A549 (cell line): ENCODE measurements at regions not wholly inside any gene's neighbourhood (a gene's known extent, or its start where the extent isn't known, plus 50 kb on each side); places are given as distances from the start of the nearest gene placed in this dataset.

Experiments
- NR3C1 ChIP-seq: fragments of >200 bp; sonication (Bioruptor Twin); formaldehyde crosslinking; IDR thresholded peaks from 3 replicates; pipeline ENCODE4 v1.6.1; 2017
- POLR2A ChIP-seq: IDR thresholded peaks from 2 replicates; pipeline ENCODE4 v1.6.1; 2012; ENCODE audit warnings: mild to moderate bottlenecking, low read length
- RAD21 ChIP-seq, 2 experiments: fragments of >200 bp in 1 of 2; sonication (Bioruptor Twin) in 1 of 2; formaldehyde crosslinking in 1 of 2; IDR thresholded peaks in 1 of 2; conservative IDR thresholded peaks in 1 of 2; 2 replicates in 1 of 2; 3 replicates in 1 of 2; pipeline ENCODE4 v1.6.1; 2012 to 2018; ENCODE audit warnings: inconsistent platforms in 1 of 2
- RCOR1 ChIP-seq: fragments of 150-350 bp; IDR thresholded peaks from 2 replicates; pipeline ENCODE4 v1.6.1; 2014; ENCODE audit warnings: antibody characterized with exemption, low read length, low read depth
- TF ChIP-seq, protein P1 (sequence below): fragments of 200-600 bp; sonication (generic); IDR thresholded peaks from 2 replicates; pipeline ENCODE4 v1.6.1; 2016; ENCODE audit warnings: antibody characterized with exemption, mild to moderate bottlenecking, moderate library complexity
- TF ChIP-seq, protein P2 (sequence below): fragments of >200 bp; sonication (Bioruptor Twin); formaldehyde crosslinking; IDR thresholded peaks from 3 replicates; pipeline ENCODE4 v1.5.1; 2016
- TF ChIP-seq, protein P3 (sequence below): fragments of 250-450 bp; sonication (Bioruptor Pico); IDR thresholded peaks from 2 replicates; pipeline ENCODE4 v1.5.0; 2021; ENCODE audit warnings: mild to moderate bottlenecking, moderate library complexity, borderline replicate concordance
- TF ChIP-seq, protein P4 (sequence below): IDR thresholded peaks from 2 replicates; pipeline ENCODE4 v1.6.1; 2012

DNA sequence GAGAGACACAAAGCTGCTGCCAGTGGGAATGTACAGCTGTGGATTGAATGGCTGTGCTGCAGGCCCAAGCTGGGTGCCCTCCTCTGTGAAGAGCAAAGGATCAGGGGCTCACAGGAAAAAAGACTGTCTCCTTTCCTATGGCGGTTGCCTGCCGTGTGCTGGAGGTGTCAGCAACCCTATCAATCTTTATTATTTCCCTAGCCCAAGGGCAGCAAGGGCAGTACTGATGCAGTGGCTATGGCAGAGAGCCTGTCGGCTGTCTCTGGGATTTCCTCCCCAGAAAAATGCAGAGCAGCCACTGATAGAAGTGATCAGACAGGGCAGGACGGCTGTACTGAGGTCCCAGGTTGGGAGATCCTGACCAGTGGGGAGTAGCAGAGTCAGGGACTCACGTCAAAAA is 117.3 kb upstream of the CDH12 start:
- TF ChIP-seq, protein P1, sequence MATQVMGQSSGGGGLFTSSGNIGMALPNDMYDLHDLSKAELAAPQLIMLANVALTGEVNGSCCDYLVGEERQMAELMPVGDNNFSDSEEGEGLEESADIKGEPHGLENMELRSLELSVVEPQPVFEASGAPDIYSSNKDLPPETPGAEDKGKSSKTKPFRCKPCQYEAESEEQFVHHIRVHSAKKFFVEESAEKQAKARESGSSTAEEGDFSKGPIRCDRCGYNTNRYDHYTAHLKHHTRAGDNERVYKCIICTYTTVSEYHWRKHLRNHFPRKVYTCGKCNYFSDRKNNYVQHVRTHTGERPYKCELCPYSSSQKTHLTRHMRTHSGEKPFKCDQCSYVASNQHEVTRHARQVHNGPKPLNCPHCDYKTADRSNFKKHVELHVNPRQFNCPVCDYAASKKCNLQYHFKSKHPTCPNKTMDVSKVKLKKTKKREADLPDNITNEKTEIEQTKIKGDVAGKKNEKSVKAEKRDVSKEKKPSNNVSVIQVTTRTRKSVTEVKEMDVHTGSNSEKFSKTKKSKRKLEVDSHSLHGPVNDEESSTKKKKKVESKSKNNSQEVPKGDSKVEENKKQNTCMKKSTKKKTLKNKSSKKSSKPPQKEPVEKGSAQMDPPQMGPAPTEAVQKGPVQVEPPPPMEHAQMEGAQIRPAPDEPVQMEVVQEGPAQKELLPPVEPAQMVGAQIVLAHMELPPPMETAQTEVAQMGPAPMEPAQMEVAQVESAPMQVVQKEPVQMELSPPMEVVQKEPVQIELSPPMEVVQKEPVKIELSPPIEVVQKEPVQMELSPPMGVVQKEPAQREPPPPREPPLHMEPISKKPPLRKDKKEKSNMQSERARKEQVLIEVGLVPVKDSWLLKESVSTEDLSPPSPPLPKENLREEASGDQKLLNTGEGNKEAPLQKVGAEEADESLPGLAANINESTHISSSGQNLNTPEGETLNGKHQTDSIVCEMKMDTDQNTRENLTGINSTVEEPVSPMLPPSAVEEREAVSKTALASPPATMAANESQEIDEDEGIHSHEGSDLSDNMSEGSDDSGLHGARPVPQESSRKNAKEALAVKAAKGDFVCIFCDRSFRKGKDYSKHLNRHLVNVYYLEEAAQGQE: no peak
- TF ChIP-seq, protein P2, sequence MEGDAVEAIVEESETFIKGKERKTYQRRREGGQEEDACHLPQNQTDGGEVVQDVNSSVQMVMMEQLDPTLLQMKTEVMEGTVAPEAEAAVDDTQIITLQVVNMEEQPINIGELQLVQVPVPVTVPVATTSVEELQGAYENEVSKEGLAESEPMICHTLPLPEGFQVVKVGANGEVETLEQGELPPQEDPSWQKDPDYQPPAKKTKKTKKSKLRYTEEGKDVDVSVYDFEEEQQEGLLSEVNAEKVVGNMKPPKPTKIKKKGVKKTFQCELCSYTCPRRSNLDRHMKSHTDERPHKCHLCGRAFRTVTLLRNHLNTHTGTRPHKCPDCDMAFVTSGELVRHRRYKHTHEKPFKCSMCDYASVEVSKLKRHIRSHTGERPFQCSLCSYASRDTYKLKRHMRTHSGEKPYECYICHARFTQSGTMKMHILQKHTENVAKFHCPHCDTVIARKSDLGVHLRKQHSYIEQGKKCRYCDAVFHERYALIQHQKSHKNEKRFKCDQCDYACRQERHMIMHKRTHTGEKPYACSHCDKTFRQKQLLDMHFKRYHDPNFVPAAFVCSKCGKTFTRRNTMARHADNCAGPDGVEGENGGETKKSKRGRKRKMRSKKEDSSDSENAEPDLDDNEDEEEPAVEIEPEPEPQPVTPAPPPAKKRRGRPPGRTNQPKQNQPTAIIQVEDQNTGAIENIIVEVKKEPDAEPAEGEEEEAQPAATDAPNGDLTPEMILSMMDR: no peak
- TF ChIP-seq RCOR1 (no peak), RAD21 (conservative IDR thresholded peaks at IDR 0.05 in 1 of 2, IDR thresholded peaks at IDR 0.05 in 1 of 2) (no peak), POLR2A (no peak), NR3C1 (no peak)
- TF ChIP-seq, protein P3, sequence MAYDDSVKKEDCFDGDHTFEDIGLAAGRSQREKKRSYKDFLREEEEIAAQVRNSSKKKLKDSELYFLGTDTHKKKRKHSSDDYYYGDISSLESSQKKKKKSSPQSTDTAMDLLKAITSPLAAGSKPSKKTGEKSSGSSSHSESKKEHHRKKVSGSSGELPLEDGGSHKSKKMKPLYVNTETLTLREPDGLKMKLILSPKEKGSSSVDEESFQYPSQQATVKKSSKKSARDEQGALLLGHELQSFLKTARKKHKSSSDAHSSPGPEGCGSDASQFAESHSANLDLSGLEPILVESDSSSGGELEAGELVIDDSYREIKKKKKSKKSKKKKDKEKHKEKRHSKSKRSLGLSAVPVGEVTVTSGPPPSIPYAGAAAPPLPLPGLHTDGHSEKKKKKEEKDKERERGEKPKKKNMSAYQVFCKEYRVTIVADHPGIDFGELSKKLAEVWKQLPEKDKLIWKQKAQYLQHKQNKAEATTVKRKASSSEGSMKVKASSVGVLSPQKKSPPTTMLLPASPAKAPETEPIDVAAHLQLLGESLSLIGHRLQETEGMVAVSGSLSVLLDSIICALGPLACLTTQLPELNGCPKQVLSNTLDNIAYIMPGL: no peak
- TF ChIP-seq, protein P4, sequence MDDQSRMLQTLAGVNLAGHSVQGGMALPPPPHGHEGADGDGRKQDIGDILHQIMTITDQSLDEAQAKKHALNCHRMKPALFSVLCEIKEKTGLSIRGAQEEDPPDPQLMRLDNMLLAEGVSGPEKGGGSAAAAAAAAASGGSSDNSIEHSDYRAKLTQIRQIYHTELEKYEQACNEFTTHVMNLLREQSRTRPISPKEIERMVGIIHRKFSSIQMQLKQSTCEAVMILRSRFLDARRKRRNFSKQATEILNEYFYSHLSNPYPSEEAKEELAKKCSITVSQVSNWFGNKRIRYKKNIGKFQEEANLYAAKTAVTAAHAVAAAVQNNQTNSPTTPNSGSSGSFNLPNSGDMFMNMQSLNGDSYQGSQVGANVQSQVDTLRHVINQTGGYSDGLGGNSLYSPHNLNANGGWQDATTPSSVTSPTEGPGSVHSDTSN: no peak
